ENCODE measurements at regions not wholly inside any gene's neighbourhood (a gene's known extent, or its start where the extent isn't known, plus 50 kb on each side); places are given as distances from the start of the nearest gene placed in this dataset.

GRCh38 chr2:163808406-163808805 is 72.6 kb upstream of the FIGN start:
- no peak for DNase-seq

GRCh38 chr2:163802284-163802683 is 66.5 kb upstream of the FIGN start:
- DNase-seq: no peak

DNA sequence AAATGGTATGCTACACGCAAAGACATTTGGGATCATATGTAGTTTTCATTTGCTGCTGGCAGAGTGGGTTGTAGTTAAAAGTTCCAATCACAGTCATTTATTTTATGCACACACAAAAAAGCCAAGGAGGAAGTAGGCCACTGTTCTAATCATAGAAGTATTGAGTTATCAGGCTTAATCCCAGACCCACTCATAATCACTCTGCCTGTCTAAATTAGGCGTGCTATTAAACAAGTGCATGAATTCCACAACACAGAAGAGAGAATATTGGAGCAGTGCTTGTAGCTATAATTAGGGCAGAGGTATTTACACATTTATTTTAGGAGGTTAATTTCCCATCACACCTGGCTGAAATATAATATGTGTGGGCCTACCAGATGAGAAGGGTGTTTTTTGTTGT is 65.7 kb upstream of the FIGN start:
- DNase-seq: peak in 2 of 3 experiments; percentile 2 to 56

GRCh38 chr2:163800951-163801381 is 65.2 kb upstream of the FIGN start:
- peak; percentile 2 to 56 (median 41) for DNase-seq

GRCh38 chr2:163799807-163800206 is 64.0 kb upstream of the FIGN start:
- peak in 2 of 3 experiments; percentile 0 to 8 for DNase-seq

DNA sequence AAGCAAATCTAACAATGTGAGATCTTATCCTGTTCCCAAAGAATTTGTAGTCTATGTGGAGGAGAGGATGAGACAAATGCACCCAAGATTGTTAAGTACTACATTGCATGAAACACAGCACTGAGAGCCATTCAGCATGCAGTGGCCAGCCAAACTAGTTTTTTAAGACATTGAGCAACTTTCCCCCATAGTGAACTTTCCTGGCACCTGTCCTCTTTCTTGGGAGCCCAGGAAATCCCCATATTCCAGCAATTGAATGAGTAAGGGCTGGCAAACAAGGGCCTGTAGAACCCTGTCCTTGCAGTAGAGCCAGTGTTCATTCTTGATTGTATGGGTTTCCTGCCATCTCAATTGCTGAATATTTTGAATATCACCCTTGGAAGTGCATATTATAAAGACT is 58.8 kb upstream of the FIGN start:
- no peak for DNase-seq

Data from NCI-H1417 (cell line).